ENCODE measurements at regions not wholly inside any gene's neighbourhood (a gene's known extent, or its start where the extent isn't known, plus 50 kb on each side); places are given as distances from the start of the nearest gene placed in this dataset.

DNA sequence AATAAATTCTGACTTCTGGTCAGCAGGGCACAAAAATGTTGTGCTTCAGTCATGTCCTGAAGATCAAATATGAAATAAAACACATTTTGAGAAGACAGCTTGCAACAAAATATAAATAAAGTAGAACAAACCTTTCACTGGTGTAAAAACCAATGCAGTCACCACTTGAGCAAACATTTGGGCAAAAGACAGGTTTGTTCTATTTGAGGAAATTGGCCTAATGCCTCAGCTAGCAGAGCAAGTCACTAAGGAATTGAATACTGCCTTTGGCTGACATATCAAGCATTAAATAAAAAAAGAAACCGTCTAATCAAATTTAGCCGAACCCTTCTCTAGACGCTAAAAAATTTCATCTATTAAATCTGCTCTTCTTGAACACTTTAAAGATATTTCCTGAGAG, 475.4 kb upstream of the CNTN3 start:
- TF ChIP-seq MXD4 (CRISPR knock-in tag; IDR thresholded peaks at IDR 0.05; ENCODE audit: borderline replicate concordance) (no peak), CTCF (IDR thresholded peaks at IDR 0.05) (no peak), IRF1 (CRISPR knock-in tag; IDR thresholded peaks at IDR 0.05) (no peak), TCF7 (CRISPR knock-in tag; IDR thresholded peaks at IDR 0.05; ENCODE audit: low read depth) (no peak), ZBTB21 (CRISPR knock-in tag; IDR thresholded peaks at IDR 0.05; ENCODE audit: borderline replicate concordance) (no peak), ZNF423 (CRISPR knock-in tag; IDR thresholded peaks at IDR 0.05) (no peak), SP1 (CRISPR knock-in tag; conservative IDR thresholded peaks at IDR 0.05) (no peak), NR1H2 (CRISPR knock-in tag; IDR thresholded peaks at IDR 0.05) (no peak), ZNF532 (CRISPR knock-in tag; IDR thresholded peaks at IDR 0.05; ENCODE audit: borderline replicate concordance) (no peak)
- TF ChIP-seq, protein P1, sequence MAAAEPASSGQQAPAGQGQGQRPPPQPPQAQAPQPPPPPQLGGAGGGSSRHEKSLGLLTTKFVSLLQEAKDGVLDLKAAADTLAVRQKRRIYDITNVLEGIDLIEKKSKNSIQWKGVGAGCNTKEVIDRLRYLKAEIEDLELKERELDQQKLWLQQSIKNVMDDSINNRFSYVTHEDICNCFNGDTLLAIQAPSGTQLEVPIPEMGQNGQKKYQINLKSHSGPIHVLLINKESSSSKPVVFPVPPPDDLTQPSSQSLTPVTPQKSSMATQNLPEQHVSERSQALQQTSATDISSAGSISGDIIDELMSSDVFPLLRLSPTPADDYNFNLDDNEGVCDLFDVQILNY (CRISPR knock-in tag; IDR thresholded peaks at IDR 0.05): no peak
- TF ChIP-seq, protein P2, sequence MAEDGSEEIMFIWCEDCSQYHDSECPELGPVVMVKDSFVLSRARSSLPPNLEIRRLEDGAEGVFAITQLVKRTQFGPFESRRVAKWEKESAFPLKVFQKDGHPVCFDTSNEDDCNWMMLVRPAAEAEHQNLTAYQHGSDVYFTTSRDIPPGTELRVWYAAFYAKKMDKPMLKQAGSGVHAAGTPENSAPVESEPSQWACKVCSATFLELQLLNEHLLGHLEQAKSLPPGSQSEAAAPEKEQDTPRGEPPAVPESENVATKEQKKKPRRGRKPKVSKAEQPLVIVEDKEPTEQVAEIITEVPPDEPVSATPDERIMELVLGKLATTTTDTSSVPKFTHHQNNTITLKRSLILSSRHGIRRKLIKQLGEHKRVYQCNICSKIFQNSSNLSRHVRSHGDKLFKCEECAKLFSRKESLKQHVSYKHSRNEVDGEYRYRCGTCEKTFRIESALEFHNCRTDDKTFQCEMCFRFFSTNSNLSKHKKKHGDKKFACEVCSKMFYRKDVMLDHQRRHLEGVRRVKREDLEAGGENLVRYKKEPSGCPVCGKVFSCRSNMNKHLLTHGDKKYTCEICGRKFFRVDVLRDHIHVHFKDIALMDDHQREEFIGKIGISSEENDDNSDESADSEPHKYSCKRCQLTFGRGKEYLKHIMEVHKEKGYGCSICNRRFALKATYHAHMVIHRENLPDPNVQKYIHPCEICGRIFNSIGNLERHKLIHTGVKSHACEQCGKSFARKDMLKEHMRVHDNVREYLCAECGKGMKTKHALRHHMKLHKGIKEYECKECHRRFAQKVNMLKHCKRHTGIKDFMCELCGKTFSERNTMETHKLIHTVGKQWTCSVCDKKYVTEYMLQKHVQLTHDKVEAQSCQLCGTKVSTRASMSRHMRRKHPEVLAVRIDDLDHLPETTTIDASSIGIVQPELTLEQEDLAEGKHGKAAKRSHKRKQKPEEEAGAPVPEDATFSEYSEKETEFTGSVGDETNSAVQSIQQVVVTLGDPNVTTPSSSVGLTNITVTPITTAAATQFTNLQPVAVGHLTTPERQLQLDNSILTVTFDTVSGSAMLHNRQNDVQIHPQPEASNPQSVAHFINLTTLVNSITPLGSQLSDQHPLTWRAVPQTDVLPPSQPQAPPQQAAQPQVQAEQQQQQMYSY (CRISPR knock-in tag; IDR thresholded peaks at IDR 0.05): no peak
- TF ChIP-seq, protein P3, sequence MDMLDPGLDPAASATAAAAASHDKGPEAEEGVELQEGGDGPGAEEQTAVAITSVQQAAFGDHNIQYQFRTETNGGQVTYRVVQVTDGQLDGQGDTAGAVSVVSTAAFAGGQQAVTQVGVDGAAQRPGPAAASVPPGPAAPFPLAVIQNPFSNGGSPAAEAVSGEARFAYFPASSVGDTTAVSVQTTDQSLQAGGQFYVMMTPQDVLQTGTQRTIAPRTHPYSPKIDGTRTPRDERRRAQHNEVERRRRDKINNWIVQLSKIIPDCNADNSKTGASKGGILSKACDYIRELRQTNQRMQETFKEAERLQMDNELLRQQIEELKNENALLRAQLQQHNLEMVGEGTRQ (CRISPR knock-in tag; IDR thresholded peaks at IDR 0.05): no peak
- TF ChIP-seq, protein P4, sequence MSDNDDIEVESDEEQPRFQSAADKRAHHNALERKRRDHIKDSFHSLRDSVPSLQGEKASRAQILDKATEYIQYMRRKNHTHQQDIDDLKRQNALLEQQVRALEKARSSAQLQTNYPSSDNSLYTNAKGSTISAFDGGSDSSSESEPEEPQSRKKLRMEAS (CRISPR knock-in tag; IDR thresholded peaks at IDR 0.05): no peak

All from WTC11 (cell line).